ENCODE measurements at regions not wholly inside any gene's neighbourhood (a gene's known extent, or its start where the extent isn't known, plus 50 kb on each side); places are given as distances from the start of the nearest gene placed in this dataset.
"Not testable (repeated sequence)": the region's sequence is repeated elsewhere in the genome, so short reads cannot be mapped to it uniquely, and the experiment has no call there.

GRCh38 chr12:124210991-124211577 is 83.8 kb upstream of the RFLNA start:
- peaks cover 32% of the 10 kb centered on the region for H3K27me3 Mint-ChIP-seq
- H3K4me1 Mint-ChIP-seq (ENCODE audit: low read depth): peaks cover 11% of the 10 kb centered on the region
- no peaks in the 10 kb centered on the region for H3K36me3 Mint-ChIP-seq (ENCODE audit: low read depth)
- intact Hi-C loops (cut with micrococcal nuclease): no loop called here
- no peak overlapping the region for H3K27ac Mint-ChIP-seq
- no peak overlapping the region for H3K4me3 Mint-ChIP-seq
- H3K9me3 Mint-ChIP-seq: peaks cover 1% of the 10 kb centered on the region

GRCh38 chr12:124211753-124212152 is 83.1 kb upstream of the RFLNA start:
- peaks cover 6% of the 10 kb centered on the region for H3K4me1 Mint-ChIP-seq (ENCODE audit: low read depth)
- no peaks in the 10 kb centered on the region for H3K36me3 Mint-ChIP-seq (ENCODE audit: low read depth)
- H3K27ac Mint-ChIP-seq: no peak overlapping the region
- intact Hi-C loops (cut with micrococcal nuclease): no loop called here
- no peak overlapping the region for H3K4me3 Mint-ChIP-seq
- no peaks in the 10 kb centered on the region for H3K9me3 Mint-ChIP-seq
- H3K27me3 Mint-ChIP-seq: peaks cover 29% of the 10 kb centered on the region

- no peaks in the 10 kb centered on the region for H3K9me3 Mint-ChIP-seq
- no peaks in the 10 kb centered on the region for H3K36me3 Mint-ChIP-seq (ENCODE audit: low read depth)
- intact Hi-C loops (cut with micrococcal nuclease): no loop called here
- no peak overlapping the region for H3K27ac Mint-ChIP-seq
- H3K4me1 Mint-ChIP-seq (ENCODE audit: low read depth): peaks cover 20% of the 10 kb centered on the region
- H3K4me3 Mint-ChIP-seq: no peak overlapping the region
- peaks cover 13% of the 10 kb centered on the region for H3K27me3 Mint-ChIP-seq
Measured at GRCh38 chr12:124213666-124214347, 81.1 kb upstream of the RFLNA start.

GRCh38 chr12:124214574-124214973 is 80.3 kb upstream of the RFLNA start:
- H3K27ac Mint-ChIP-seq: no peak overlapping the region

GRCh38 chr12:124216966-124217365 is 77.9 kb upstream of the RFLNA start:
- no peak overlapping the region for H3K4me3 Mint-ChIP-seq

More at GRCh38 chr12:124214574-124214973, 80.3 kb upstream of the RFLNA start:
- Mint-ChIP-seq H3K4me3 (no peak overlapping the region), H3K36me3 (ENCODE audit: low read depth) (no peaks in the 10 kb centered on the region), H3K4me1 (ENCODE audit: low read depth) (peaks cover 25% of the 10 kb centered on the region), H3K27me3 (peaks cover 13% of the 10 kb centered on the region), H3K9me3 (no peaks in the 10 kb centered on the region)
- intact Hi-C loops (cut with micrococcal nuclease): no loop called here

GRCh38 chr12:124217508-124218242 is 77.2 kb upstream of the RFLNA start:
- peak overlapping the region; percentile 37 for H3K4me3 Mint-ChIP-seq
- peaks cover 13% of the 10 kb centered on the region for H3K27me3 Mint-ChIP-seq
- H3K27ac Mint-ChIP-seq: peak overlapping the region; percentile 53
- H3K9me3 Mint-ChIP-seq: no peaks in the 10 kb centered on the region
- H3K4me1 Mint-ChIP-seq (ENCODE audit: low read depth): peaks cover 30% of the 10 kb centered on the region
- no peaks in the 10 kb centered on the region for H3K36me3 Mint-ChIP-seq (ENCODE audit: low read depth)
- intact Hi-C loops (cut with micrococcal nuclease): no loop called here

More at GRCh38 chr12:124216966-124217365, 77.9 kb upstream of the RFLNA start:
- peak overlapping the region; percentile 53 for H3K27ac Mint-ChIP-seq
- no peaks in the 10 kb centered on the region for H3K36me3 Mint-ChIP-seq (ENCODE audit: low read depth)
- H3K4me1 Mint-ChIP-seq (ENCODE audit: low read depth): peaks cover 25% of the 10 kb centered on the region
- H3K27me3 Mint-ChIP-seq: peaks cover 13% of the 10 kb centered on the region
- intact Hi-C loops (cut with micrococcal nuclease): no loop called here
- H3K9me3 Mint-ChIP-seq: no peaks in the 10 kb centered on the region

GRCh38 chr12:124218243-124218560 is 76.7 kb upstream of the RFLNA start:
- Mint-ChIP-seq H3K4me3 (no peak overlapping the region), H3K27me3 (peaks cover 13% of the 10 kb centered on the region), H3K36me3 (ENCODE audit: low read depth) (no peaks in the 10 kb centered on the region), H3K27ac (peak overlapping the region; percentile 53), H3K4me1 (ENCODE audit: low read depth) (peaks cover 32% of the 10 kb centered on the region), H3K9me3 (no peaks in the 10 kb centered on the region)
- intact Hi-C loops (cut with micrococcal nuclease): no loop called here

GRCh38 chr12:124218650-124219049 is 76.2 kb upstream of the RFLNA start:
- H3K36me3 Mint-ChIP-seq (ENCODE audit: low read depth); H3K9me3 Mint-ChIP-seq; H3K27ac Mint-ChIP-seq; H3K4me3 Mint-ChIP-seq; intact Hi-C loops (cut with micrococcal nuclease): not testable (repeated sequence)
- peaks cover 13% of the 10 kb centered on the region for H3K27me3 Mint-ChIP-seq
- peaks cover 27% of the 10 kb centered on the region for H3K4me1 Mint-ChIP-seq (ENCODE audit: low read depth)

GRCh38 chr12:124222368-124223245 is 72.3 kb upstream of the RFLNA start:
- peak overlapping the region; percentile 18 for H3K27ac Mint-ChIP-seq
- H3K36me3 Mint-ChIP-seq (ENCODE audit: low read depth): no peaks in the 10 kb centered on the region
- peaks cover 21% of the 10 kb centered on the region for H3K4me1 Mint-ChIP-seq (ENCODE audit: low read depth)
- no peaks in the 10 kb centered on the region for H3K9me3 Mint-ChIP-seq
- H3K27me3 Mint-ChIP-seq: peaks cover 18% of the 10 kb centered on the region
- intact Hi-C loops (cut with micrococcal nuclease): no loop called here
- no peak overlapping the region for H3K4me3 Mint-ChIP-seq

- H3K9me3 Mint-ChIP-seq; H3K27ac Mint-ChIP-seq; H3K4me3 Mint-ChIP-seq; H3K36me3 Mint-ChIP-seq (ENCODE audit: low read depth); intact Hi-C loops (cut with micrococcal nuclease): not testable (repeated sequence)
- Mint-ChIP-seq H3K4me1 (ENCODE audit: low read depth) (peaks cover 24% of the 10 kb centered on the region), H3K27me3 (peaks cover 26% of the 10 kb centered on the region)
Measured at GRCh38 chr12:124223733-124224138, 71.2 kb upstream of the RFLNA start.

GRCh38 chr12:124224535-124225110 is 70.3 kb upstream of the RFLNA start:
- Mint-ChIP-seq H3K4me1 (ENCODE audit: low read depth) (peaks cover 25% of the 10 kb centered on the region), H3K9me3 (no peaks in the 10 kb centered on the region), H3K36me3 (ENCODE audit: low read depth) (no peaks in the 10 kb centered on the region), H3K27me3 (peaks cover 26% of the 10 kb centered on the region), H3K4me3 (no peak overlapping the region), H3K27ac (no peak overlapping the region)
- intact Hi-C loops (cut with micrococcal nuclease): no loop called here

GRCh38 chr12:124225730-124226129 is 69.2 kb upstream of the RFLNA start:
- Mint-ChIP-seq H3K27ac (no peak overlapping the region), H3K9me3 (peaks cover 5% of the 10 kb centered on the region), H3K27me3 (peaks cover 26% of the 10 kb centered on the region), H3K4me3 (no peak overlapping the region), H3K36me3 (ENCODE audit: low read depth) (no peaks in the 10 kb centered on the region), H3K4me1 (ENCODE audit: low read depth) (peaks cover 30% of the 10 kb centered on the region)
- intact Hi-C loops (cut with micrococcal nuclease): no loop called here

- peaks cover 23% of the 10 kb centered on the region for H3K4me1 Mint-ChIP-seq (ENCODE audit: low read depth)
- intact Hi-C loops (cut with micrococcal nuclease): no loop called here
- H3K4me3 Mint-ChIP-seq: no peak overlapping the region
- H3K27ac Mint-ChIP-seq: no peak overlapping the region
- H3K27me3 Mint-ChIP-seq: peaks cover 23% of the 10 kb centered on the region
- no peaks in the 10 kb centered on the region for H3K36me3 Mint-ChIP-seq (ENCODE audit: low read depth)
- H3K9me3 Mint-ChIP-seq: peaks cover 11% of the 10 kb centered on the region
Measured at GRCh38 chr12:124227951-124228711, 66.8 kb upstream of the RFLNA start.

Data from dendritic cell treated with granulocyte-macrophage colony-stimulating factor and Interleukin-4, amounts not matched to agents 40 ng/mL and 50 ng/mL, for 4 days (primary cell).